ENCODE measurements at regions not wholly inside any gene's neighbourhood (a gene's known extent, or its start where the extent isn't known, plus 50 kb on each side); places are given as distances from the start of the nearest gene placed in this dataset.

DNA sequence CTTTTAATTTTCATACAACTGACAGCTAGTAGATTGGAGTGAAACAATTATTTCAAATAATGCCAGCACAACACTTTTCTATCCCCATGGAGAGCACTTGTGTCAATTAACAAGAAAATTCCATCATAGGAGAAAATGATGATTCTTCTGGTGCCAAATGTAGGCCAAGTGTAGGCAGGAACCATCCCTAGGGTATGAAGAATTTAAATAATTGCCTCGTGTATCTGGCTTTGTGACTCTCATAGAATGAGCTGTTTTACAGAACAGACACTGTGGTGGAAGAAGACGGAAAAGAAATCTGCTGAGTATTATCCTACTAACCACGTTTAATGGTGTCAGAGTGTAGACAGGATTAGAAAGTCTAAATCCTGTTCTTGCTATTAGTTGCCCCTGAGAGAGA is 1542.2 kb downstream of the LRRC4C start:
- Mint-ChIP-seq H3K4me1 (ENCODE audit: low read depth, unreplicated experiment) (peaks cover 4% of the 10 kb centered on the region), H3K4me3 (ENCODE audit: unreplicated experiment) (no peak overlapping the region), H3K9me3 (ENCODE audit: unreplicated experiment) (peaks cover 2% of the 10 kb centered on the region), H3K27me3 (ENCODE audit: unreplicated experiment) (no peaks in the 10 kb centered on the region), H3K27ac (ENCODE audit: unreplicated experiment) (no peak overlapping the region), H3K36me3 (ENCODE audit: unreplicated experiment) (peaks cover 6% of the 10 kb centered on the region)
- DNase-seq, result no peak
- TF ChIP-seq, protein P1, sequence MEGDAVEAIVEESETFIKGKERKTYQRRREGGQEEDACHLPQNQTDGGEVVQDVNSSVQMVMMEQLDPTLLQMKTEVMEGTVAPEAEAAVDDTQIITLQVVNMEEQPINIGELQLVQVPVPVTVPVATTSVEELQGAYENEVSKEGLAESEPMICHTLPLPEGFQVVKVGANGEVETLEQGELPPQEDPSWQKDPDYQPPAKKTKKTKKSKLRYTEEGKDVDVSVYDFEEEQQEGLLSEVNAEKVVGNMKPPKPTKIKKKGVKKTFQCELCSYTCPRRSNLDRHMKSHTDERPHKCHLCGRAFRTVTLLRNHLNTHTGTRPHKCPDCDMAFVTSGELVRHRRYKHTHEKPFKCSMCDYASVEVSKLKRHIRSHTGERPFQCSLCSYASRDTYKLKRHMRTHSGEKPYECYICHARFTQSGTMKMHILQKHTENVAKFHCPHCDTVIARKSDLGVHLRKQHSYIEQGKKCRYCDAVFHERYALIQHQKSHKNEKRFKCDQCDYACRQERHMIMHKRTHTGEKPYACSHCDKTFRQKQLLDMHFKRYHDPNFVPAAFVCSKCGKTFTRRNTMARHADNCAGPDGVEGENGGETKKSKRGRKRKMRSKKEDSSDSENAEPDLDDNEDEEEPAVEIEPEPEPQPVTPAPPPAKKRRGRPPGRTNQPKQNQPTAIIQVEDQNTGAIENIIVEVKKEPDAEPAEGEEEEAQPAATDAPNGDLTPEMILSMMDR (IDR thresholded peaks at IDR 0.05; ENCODE audit: partially characterized antibody, unreplicated experiment), result no peak

DNA sequence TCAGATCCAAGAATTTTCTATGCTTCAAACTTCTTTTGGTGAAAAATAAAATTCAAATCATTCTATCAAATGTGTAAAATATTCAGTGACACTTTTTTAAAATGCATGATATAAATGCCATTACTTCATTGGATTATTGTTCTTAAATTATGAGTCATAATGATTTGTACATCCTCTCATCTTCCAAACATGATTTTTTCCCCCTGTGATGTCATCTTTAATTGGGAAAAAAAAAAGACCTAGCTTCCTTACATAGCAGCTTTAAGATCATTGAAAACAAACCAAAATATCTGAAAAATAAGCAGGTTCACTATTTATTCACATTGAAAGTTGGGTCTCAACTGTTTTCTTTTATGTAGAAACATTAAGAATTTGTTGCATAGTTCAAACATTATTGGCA is 1549.4 kb downstream of the LRRC4C start:
- no peak for DNase-seq
- TF ChIP-seq, protein P1 (IDR thresholded peaks at IDR 0.05; ENCODE audit: partially characterized antibody, unreplicated experiment), result no peak
- H3K27ac Mint-ChIP-seq (ENCODE audit: unreplicated experiment), result no peak overlapping the region
- peaks cover 2% of the 10 kb centered on the region for H3K9me3 Mint-ChIP-seq (ENCODE audit: unreplicated experiment)
- no peaks in the 10 kb centered on the region for H3K27me3 Mint-ChIP-seq (ENCODE audit: unreplicated experiment)
- no peaks in the 10 kb centered on the region for H3K4me1 Mint-ChIP-seq (ENCODE audit: low read depth, unreplicated experiment)
- no peaks in the 10 kb centered on the region for H3K36me3 Mint-ChIP-seq (ENCODE audit: unreplicated experiment)
- no peak overlapping the region for H3K4me3 Mint-ChIP-seq (ENCODE audit: unreplicated experiment)

DNA sequence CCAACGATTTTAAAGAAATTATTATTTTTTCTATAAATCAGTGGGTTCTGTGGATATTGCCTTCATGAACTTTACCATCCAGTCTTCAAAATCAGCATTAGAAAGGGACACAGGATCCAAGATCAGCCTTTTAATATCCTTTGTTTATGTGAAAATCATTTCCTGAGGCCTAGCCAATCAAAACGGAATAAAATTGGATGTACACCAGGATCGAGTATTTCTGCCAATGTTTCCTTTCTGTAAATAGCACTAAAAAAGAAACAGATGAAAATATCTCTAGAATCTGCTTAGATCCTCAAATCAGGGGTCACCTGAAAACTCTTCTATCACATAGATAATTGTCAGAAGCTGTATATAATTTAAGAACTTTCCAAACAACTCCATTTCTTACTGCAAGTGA is 1598.5 kb downstream of the LRRC4C start:
- H3K4me1 Mint-ChIP-seq (ENCODE audit: low read depth, unreplicated experiment), result no peaks in the 10 kb centered on the region
- H3K36me3 Mint-ChIP-seq (ENCODE audit: unreplicated experiment), result peaks cover 5% of the 10 kb centered on the region
- H3K9me3 Mint-ChIP-seq (ENCODE audit: unreplicated experiment), result peaks cover 4% of the 10 kb centered on the region
- TF ChIP-seq, protein P1 (IDR thresholded peaks at IDR 0.05; ENCODE audit: partially characterized antibody, unreplicated experiment), result no peak
- H3K27me3 Mint-ChIP-seq (ENCODE audit: unreplicated experiment), result no peaks in the 10 kb centered on the region
- no peak for DNase-seq
- H3K27ac Mint-ChIP-seq (ENCODE audit: unreplicated experiment), result no peak overlapping the region
- no peak overlapping the region for H3K4me3 Mint-ChIP-seq (ENCODE audit: unreplicated experiment)

DNA sequence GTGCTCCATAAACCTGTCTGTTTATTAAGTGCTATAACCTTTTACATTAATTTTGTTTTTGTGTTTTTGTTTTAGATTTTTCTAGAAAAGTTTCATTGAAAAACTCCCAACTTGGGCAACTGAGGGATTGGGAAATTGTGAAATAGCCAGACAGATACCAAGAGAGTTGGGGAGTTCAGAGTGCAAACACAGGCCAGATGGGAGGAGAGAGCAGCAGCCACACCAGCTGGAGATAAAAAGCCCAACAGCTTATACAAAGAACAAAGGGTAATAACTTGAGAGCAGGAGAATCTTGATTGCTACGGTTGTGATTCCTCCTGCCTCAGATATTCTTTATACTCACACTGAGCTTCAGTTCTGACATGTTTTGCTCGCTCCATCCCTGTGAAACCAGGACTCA is 1642.2 kb downstream of the LRRC4C start:
- Mint-ChIP-seq H3K36me3 (ENCODE audit: unreplicated experiment) (peaks cover 17% of the 10 kb centered on the region), H3K4me3 (ENCODE audit: unreplicated experiment) (peak overlapping the region; percentile 26), H3K4me1 (ENCODE audit: low read depth, unreplicated experiment) (peaks cover 11% of the 10 kb centered on the region), H3K27ac (ENCODE audit: unreplicated experiment) (peak overlapping the region; percentile 88), H3K9me3 (ENCODE audit: unreplicated experiment) (peaks cover 2% of the 10 kb centered on the region), H3K27me3 (ENCODE audit: unreplicated experiment) (peaks cover 2% of the 10 kb centered on the region)
- TF ChIP-seq, protein P1 (IDR thresholded peaks at IDR 0.05; ENCODE audit: partially characterized antibody, unreplicated experiment), result no peak
- DNase-seq, result peak; percentile 19

DNA sequence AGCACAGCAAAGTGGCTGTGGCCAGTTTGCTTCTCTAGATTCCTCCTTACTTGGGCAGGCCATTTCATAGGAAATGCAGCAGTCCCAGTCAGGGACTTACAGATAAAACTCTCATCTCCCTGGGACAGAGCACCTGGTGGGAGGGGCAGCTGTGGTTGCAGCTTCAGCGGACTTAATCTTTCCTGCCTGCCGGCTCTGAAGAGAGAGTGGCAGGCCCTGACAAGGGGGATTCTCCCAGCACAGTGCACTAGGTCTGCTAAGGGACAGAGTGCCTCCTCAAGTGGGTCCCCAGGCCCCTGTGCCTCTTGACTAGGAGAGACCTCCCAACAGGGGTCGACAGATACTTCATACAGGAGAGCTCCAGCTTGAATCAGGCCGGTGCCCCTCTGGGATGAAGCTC is 1649.1 kb downstream of the LRRC4C start:
- Mint-ChIP-seq H3K9me3 (ENCODE audit: unreplicated experiment) (no peaks in the 10 kb centered on the region), H3K27me3 (ENCODE audit: unreplicated experiment) (no peaks in the 10 kb centered on the region), H3K36me3 (ENCODE audit: unreplicated experiment) (peaks cover 8% of the 10 kb centered on the region), H3K4me3 (ENCODE audit: unreplicated experiment) (no peak overlapping the region), H3K27ac (ENCODE audit: unreplicated experiment) (no peak overlapping the region), H3K4me1 (ENCODE audit: low read depth, unreplicated experiment) (no peaks in the 10 kb centered on the region)
- TF ChIP-seq, protein P1 (IDR thresholded peaks at IDR 0.05; ENCODE audit: partially characterized antibody, unreplicated experiment), result no peak
- no peak for DNase-seq

Measured in glutamatergic neuron (in vitro differentiated cells).